ENCODE measurements at regions not wholly inside any gene's neighbourhood (a gene's known extent, or its start where the extent isn't known, plus 50 kb on each side); places are given as distances from the start of the nearest gene placed in this dataset.
"Not testable (repeated sequence)": the region's sequence is repeated elsewhere in the genome, so short reads cannot be mapped to it uniquely, and the experiment has no call there.

- no peak for FAIRE-seq
- no peak for TF ChIP-seq CTCF (IDR thresholded peaks at IDR 0.05; ENCODE audit: insufficient read depth, missing control alignments)
- no peak for DNase-seq (ENCODE audit: insufficient read length, low spot score)
Observed at GRCh38 chr4:110869862-110870572, 247.1 kb upstream of the PITX2 start.

- DNase-seq (ENCODE audit: insufficient read length, low spot score); FAIRE-seq: not testable (repeated sequence)
Observed at GRCh38 chr4:110876214-110876613, 253.3 kb upstream of the PITX2 start.

GRCh38 chr4:110876866-110877265, 254.0 kb upstream of the PITX2 start:
- DNase-seq (ENCODE audit: insufficient read length, low spot score) (no peak), FAIRE-seq (no peak)
- TF ChIP-seq CTCF (IDR thresholded peaks at IDR 0.05; ENCODE audit: insufficient read depth, missing control alignments), result no peak

GRCh38 chr4:110877778-110878370, 255.0 kb upstream of the PITX2 start:
- no peak for TF ChIP-seq CTCF (IDR thresholded peaks at IDR 0.05; ENCODE audit: insufficient read depth, missing control alignments)
- FAIRE-seq (no peak), DNase-seq (ENCODE audit: insufficient read length, low spot score) (no peak)

GRCh38 chr4:110878413-110878812, 255.5 kb upstream of the PITX2 start:
- TF ChIP-seq CTCF (IDR thresholded peaks at IDR 0.05; ENCODE audit: insufficient read depth, missing control alignments), result no peak
- DNase-seq (ENCODE audit: insufficient read length, low spot score), result no peak
- FAIRE-seq, result no peak

GRCh38 chr4:110878956-110879355, 256.1 kb upstream of the PITX2 start:
- DNase-seq (ENCODE audit: insufficient read length, low spot score) (no peak), FAIRE-seq (no peak)
- no peak for TF ChIP-seq CTCF (IDR thresholded peaks at IDR 0.05; ENCODE audit: insufficient read depth, missing control alignments)

GRCh38 chr4:110886270-110886669, 263.4 kb upstream of the PITX2 start:
- no peak for TF ChIP-seq CTCF (IDR thresholded peaks at IDR 0.05; ENCODE audit: insufficient read depth, missing control alignments)

More at GRCh38 chr4:110886270-110886669, 263.4 kb upstream of the PITX2 start:
- DNase-seq (ENCODE audit: insufficient read length, low spot score), result no peak
- no peak for FAIRE-seq
